IPS-NIHi7 (cell line): ENCODE measurements at regions not wholly inside any gene's neighbourhood (a gene's known extent, or its start where the extent isn't known, plus 50 kb on each side); places are given as distances from the start of the nearest gene placed in this dataset.
"Not testable (repeated sequence)": the region's sequence is repeated elsewhere in the genome, so short reads cannot be mapped to it uniquely, and the experiment has no call there.

Source experiments
- DNase-seq: peaks from one replicate; pipeline ENCODE4 v3.0.0; 2012; ENCODE audit warnings: mixed read lengths; ENCODE audit errors: extremely low spot score

DNA sequence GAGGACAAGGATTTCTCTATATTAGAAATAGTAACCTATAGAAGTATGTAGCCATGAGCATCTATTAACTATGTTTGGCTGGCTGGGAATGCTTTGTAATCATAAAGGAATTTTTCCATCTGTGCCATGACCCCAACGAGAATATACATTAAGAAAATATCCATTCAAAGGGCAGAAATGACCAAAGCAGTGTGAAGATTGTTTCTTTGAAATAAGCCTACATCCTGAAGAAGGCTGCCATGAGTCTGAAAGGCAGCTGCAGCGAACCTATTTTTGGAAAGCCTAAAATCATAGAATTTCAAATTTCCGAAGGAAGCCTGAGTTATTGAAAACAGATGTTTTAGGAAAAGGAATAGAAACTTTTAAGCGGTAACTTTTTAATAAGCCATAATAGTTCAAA is 244.2 kb upstream of the FOXK1 start:
- DNase-seq, result no peak

DNA sequence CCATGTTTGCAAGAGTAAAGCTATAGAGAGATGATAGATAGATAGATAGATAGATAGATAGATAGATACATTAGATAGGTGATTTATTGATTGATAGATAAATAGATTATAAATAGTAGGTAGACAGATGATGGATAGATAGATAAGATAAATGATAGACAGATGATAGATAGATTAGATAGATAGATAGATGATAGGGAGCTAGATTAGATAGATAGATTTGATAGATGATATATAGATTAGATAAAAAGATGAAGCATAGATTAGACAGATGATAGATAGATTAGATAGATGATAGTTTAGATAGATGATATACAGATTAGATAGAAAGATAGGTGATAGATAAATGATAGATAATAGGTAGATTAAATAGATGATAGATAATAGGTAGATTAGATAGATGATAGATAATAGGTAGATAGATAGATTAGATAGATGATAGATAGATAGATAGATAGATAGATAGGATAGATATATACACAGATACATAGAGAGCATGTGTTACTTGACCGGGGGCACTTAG is 243.3 kb upstream of the FOXK1 start:
- no peak for DNase-seq

DNA sequence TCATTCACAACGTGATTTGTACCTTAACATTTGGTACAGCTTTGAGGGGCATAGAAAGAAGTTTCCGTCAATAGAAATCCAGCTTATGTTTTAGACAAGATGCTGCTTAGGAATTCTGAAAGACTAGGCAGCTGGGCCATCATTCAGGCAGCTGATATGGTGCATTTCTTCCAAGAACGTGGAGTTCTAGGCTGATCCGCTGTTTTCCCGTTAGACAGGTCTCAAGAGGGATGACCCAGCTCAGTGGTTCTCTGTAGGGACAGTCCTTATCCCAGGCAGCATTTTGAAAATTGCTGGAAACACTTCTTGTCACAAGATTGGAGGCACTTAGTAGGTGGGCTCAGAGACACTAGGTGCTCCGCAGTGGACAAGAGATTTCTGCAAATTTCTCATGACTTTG is 242.7 kb upstream of the FOXK1 start:
- DNase-seq, result no peak

DNA sequence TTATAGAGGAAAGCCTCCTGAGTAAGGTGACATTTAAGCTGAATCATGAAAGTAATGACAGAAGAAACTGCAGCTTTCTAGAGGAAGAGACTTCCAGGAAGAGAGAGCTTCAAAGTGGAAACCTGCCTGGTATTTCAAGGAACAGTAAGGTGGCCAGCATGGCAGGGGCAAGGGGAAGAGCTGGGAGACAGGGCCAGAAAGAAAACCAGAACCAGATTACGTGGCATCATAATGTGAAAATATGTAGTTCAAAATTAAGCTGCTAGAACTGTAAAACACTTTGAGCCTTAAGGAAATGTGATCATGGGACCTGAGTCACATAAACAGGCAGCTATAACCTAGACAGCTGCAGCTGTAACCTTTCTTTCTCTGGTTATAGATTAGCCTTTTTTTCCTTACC is 238.0 kb upstream of the FOXK1 start:
- no peak for DNase-seq

DNA sequence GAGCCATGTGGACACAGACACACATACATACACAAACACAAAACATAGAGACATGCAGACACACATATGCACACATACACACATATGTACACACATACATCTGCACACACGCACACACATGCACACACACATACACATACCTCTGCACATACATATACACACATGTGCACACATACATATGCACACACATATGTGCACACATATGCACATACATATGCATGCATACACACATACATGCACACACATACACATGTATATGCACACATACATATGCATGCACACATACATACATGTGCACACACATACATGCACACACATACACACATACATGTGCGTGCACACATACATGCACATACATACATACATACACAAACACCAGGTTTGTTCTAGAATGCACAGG is 236.3 kb upstream of the FOXK1 start:
- DNase-seq, result no peak

DNA sequence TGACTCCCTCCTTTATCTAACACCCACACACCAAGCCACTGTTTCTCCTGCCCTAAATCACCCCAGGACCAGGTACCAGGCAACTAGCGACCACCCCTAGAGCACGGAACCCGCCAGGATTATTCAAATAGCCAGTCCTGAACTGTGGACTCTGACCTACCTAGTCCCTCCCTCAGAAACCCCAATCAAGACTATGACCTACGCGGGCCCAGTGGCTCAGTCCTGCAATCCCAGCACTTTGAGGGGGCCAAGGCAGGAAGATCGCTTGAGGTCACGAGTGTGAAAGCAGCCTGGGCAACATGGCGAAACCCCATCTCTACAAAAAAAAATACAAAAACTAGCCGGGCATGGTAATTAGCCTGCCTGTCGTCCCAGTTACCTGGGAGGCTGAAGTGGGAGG is 232.8 kb upstream of the FOXK1 start:
- DNase-seq, result no peak

DNA sequence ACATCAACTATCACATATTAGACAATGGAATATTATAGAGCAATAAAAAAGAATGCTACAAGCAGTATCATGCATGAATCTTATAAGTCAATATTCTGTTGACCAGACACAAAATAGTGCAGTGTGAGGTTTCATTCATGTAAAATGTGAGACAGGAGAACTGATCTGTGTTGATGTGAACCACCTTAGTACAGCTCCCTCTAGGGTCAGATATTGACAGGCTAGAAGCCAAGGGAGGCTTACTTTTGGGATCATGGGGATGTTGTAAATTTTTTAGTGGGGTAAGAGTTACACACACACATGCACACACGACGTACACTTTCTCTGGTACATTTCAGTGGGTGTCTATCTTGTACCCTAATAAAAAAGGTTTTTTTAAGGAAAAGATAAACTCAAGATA is 231.6 kb upstream of the FOXK1 start:
- DNase-seq, result no peak

DNA sequence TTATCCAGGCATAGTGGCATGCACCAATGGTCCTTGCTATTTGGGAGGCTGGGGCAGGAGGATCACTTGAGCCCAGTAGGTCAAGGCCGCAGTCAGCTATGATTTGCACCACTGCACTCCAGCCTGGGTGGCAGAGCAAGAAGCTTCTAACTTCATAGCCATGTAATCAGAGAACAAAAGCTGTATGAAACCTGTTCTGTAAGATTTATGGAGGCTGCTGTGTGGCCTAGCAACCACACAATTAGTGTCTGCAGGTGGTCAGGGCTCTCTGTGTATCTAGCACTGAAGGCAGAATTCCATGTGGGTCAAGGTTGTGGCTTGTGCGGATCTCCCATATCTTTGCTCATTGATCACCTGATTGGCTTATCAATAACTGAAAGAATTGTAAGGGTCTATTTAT is 221.5 kb upstream of the FOXK1 start:
- no peak for DNase-seq

DNA sequence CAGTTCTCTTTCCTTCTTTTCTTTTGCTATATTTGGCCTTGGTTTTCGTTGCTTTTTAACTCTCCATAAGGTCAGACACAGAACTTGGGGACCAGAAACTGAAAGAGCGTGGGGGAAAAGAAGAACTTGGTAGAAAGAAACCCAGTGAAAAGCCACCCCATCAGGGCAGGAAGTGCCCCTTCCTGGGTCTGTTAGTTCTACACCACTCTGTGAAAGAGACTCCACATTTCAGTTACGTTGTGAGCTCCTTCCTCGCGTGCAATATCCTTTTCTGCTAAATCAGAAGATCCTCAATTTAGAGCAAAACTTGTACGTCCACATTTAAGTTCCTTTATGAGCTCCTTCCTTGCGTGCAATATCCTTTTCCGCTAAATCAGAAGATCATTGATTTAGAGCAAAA is 220.6 kb upstream of the FOXK1 start:
- DNase-seq, result no peak

DNA sequence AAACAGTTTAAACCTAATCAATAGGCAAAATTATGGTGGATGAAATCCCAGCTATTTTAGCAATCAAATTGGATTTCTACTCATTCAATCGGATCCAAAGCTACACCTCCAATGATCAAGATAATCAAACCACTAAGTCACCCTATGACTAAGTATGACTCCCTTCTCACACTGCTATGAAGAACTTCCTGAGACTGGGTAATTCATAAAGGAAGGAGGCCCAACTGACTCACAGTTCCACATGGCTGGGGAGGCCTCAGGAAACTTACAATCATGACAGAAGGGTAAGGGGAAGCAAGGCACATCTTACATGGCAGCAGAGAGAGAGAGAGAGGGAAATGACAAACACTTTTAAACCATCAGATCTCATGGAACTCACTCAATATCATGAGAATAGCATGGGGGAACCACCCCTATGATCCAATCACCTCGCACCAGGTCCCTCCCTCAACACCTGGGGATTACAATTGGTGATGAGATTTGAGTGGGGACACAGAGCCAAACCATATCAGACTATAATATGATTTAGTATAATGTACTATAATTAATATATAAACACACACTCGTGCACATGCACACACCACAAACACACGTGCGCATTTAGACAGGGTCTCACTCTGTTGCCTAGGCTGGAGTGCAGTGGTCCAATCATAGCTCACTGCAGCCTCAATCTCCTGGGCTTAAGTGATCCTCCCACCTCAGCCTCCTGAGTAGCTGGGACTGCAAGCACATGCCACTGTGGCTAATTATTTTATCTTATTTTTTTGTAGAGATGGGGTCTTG is 213.6 kb upstream of the FOXK1 start:
- no peak for DNase-seq

DNA sequence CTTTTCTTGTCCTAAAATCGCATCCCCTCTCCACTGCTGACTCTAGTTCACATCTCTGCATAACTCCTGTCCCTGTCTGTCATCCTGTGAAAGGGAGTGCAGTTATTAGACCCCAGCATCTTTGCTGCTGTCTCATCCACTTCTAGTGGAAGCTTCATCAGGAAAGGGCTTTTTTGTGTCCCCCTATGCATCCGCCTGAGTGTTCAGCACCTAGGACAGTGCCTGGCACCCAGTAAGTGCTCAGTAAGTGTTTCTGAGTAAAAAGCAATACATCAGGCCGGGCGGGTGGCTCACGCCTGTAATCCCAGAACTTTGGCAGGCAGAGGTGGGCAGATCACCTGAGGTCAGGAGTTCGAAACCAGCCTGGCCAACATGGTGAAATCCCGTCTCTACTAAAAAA is 211.8 kb upstream of the FOXK1 start:
- DNase-seq, result no peak

DNA sequence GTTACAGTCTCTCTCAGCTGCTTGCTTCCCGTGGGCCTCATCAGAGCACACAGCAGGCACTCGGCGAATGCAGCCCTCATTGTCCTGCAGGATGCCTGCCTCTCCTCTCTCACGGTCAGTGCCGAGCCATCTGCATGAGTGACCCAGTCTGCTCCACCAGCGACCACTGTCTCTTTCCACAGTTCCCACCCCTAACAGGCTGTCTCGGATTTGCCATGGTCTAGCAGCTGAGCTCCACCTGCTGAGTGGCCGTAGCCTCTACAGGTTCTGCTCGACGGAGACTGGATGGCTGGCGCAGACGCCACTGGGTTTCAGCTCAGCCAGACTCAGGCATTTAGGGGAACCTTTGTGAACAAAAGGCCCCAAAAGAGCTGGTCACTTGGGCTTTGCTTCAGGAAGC is 209.4 kb upstream of the FOXK1 start:
- DNase-seq, result no peak

DNA sequence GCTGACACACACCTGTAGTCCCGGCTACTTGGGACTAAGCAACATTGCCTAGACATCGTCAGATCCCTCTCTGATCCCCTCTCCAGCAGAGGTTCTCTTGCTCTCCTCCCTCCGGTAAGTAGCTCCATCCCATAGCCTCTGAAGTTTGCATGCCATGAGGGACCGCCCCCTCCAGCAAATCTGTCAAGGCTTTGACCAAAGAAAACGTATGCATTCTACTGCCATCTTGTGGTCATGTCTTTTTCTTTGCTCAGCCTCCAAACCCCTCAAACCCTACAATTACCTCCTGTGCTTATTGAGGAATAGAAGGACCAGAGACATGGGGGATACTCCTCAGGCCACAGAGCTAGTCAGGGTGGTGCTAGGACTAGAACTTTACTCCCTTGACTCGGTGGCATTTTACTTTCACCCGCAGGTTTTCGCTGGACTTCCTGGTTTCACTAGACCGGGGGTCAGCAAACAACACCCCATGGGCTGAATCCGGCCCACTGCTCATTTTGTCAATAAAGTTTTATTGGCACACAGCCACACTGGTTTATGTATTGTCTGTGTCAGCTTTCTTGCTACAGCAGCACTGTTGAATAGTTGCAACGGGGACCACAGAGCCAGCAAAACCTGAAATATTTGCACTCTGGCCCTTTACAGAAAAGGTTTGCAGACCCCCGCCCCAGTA is 202.6 kb upstream of the FOXK1 start:
- peak; percentile 79 for DNase-seq

DNA sequence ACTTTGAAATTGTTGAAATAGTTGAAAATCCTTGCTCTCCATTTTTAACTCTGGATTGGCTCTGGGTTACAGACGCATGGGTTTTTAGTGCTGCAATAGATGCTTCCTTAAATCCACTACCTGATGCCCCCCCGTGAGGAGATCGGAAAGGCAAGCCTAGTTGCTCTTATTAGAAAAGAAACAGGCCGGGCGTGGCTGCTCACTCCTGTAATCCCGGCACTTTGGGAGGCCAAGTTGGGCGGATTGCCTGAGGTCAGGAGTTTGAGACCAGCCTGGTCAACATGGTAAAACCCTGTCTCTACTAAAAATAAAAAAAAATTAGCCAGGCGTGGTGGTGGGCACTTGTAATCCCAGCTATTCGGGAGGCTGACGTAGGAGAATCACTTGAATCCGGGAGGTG is 202.0 kb upstream of the FOXK1 start:
- DNase-seq, result not testable (repeated sequence)

DNA sequence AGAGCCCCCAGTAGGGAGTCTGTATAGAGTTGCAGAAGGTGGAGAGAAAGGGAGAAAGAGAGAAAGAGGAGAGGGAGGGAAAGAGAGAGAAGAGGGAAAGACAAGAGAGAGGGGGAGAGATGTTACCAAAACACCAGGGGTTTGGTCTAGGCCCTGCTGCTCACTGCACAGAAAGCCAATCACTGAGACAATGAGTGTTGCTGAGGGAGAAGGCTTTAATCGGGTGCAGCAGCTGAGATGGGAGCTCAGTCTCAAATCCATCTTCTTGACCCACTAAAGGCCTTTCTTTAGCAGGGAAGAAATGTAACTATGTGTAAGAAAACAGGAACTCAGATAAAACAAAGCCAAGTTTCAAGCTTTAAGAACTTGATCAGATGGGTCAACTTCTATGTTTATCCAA is 198.2 kb upstream of the FOXK1 start:
- no peak for DNase-seq

DNA sequence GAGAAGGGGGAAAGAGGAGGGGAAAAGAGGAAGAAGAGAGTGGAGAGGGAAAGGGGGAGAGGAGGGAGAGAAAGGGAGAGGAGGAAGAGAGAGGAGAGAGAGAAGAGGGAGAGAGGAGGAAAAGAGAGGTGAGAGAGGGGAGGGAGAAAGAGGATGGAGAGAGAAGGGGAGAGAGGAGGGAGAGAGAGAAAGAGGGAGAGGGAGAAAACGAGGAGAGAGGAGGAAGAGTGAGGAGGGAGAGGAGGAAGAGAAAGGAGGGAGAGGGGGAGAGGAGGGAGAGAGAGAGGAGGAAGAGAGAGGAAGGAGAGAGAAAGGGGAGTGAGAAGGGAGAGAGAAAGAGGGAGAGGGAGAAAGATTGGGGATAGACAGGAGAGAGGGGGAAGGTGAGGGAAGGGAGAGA is 197.6 kb upstream of the FOXK1 start:
- DNase-seq, result no peak

DNA sequence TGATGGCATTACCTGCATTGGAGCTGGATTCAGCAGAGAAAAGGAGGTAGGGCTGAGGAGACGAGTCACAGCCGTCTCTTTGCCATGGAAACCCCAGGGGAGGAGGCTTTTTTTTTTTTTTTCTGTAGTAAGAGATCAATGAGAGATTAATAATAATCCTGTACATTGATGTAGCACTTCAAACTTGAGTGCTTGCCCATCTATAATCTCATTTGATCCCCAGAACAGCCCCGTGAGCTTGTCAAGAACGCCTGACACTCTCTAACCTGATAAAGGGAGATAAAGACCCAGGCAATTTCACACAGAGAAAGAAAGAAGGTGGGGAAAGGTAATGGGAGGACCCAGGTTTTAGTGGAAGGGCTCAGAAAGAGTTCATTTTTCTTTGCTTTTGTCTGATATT is 195.2 kb upstream of the FOXK1 start:
- no peak for DNase-seq

DNA sequence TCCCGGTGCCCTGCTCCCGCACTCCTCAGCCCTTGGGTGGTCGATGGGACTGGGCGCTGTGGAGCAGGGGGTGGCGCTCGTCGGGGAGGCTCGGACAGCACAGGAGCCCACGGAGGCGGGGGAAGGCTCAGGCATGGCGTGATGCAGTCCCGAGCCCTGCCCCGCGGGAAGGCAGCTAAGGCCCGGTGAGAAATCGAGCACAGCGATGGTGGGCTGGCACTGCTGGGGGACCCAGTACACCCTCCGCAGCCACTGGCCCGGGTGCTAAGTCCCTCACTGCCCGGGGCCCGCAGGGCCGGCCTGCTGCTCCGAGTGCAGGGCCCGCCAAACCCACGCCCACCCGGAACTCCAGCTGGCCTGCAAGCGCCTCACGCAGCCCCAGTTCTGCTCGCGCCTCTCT is 185.2 kb upstream of the FOXK1 start:
- DNase-seq, result not testable (repeated sequence)

DNA sequence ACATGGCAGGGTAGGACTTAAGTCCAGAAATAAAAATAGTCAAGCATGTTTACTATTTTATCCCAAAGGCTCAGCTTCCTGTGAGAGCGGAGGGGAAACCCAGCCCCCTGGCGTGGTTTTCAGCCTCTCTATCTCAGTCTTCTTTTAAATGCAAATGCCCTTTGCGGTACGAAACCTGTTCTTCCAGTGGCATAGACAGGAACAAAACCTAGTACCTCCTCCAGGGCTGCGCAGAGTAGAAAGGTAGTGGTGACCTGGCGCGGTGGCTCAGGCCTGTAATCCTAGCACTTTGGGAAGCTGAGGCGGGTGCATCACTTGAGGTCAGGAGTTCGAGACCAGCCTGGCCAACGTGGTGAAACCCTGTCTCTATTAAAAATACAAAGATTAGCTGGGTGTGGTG is 181.3 kb upstream of the FOXK1 start:
- no peak for DNase-seq

DNA sequence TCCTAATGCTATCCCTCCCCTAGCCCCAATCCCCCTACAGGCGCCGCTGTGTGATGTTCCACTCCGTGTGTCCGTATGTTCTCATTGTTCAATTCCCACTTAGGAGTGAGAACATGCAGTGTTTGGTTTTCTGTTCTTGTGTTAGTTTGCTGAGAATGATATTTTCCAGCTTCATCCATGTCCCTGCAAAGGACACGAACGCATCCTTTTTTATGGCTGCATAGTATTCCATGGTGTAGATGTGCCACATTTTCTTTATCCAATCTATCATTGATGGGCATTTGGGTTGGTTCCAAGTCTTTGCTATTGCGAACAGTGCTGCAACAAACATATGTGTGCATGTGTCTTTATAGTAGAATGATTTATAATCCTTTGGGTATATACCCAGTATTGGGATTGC is 174.2 kb upstream of the FOXK1 start:
- not testable (repeated sequence) for DNase-seq

DNA sequence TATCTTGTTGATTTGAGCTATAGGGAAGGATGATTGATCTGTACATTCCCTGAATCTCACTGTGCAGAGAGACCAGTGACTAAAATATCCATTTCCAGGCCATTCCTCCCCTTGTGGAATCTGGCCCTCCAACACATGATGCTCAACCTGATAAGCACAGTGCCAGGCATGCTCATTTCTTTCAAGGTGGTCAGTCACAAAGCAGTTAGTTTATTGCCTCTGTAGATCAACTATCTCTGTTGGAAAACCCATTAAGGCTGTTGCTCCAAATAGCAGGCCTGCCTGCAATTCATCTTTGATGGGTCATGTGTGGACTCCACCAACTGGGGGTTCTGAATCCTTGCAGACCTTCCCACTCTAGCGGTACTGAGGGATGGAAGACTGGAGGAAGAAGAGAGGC is 168.6 kb upstream of the FOXK1 start:
- DNase-seq, result no peak

DNA sequence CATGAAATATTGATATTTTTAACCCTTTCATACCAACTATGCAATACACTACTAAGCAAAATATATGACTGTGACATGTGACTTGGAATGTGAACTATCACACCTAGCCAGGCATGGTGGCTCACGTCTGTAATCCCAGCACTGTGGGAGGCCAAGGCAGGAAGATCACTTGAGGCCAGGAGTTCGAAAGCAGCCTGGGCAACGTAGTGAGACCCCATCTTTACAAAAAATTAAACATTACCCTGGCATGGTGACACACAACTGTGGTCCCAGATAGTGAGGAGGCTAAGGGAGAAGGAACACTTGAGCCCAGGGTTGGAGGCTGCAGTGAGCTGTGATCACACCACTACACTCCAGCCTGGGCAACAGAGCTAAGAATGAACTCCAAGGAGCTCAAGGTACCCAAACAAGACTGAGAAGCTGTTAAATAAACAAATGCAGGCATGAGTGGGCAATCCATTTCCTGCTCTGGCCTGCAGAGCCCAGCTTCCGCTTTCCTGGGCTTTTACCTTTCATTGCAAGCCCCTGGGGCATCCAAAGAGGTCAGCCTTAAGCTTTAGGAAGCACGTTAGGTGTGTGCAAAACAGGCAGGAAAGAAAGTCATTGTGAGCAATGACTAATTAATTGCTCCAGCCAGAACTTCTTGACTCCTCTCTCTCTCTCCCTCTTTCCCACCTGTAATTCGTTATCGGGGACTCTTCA is 162.1 kb upstream of the FOXK1 start:
- DNase-seq, result no peak

DNA sequence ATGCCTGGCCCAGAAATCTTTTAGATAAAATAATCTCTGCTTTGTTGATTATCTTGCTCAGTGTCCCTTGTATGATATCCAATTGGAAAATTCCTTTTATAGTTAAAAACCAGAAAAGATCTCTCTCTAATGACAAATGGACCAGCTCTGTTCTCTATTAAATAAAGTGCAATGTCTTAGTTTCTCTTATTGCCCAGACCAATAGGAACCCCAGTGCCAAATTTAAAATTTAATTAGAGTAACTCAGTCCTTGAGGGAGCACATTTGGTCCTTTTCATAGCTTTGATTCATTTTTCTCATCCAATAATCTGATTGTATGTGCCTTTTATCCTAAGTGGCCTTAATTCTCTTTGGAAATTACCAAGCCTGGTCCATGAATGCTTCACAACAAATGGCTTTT is 158.9 kb upstream of the FOXK1 start:
- no peak for DNase-seq
